H9 (cell line): ENCODE measurements at regions not wholly inside any gene's neighbourhood (a gene's known extent, or its start where the extent isn't known, plus 50 kb on each side); places are given as distances from the start of the nearest gene placed in this dataset.

Source experiments
- DNase-seq: peaks from one replicate; pipeline ENCODE4 v3.0.0-alpha.2; 2017
- H2AFZ ChIP-seq: one replicate; pipeline ENCODE4 v1.6.1; 2013; ENCODE audit warnings: mild to moderate bottlenecking, low read length, control low read depth, moderate library complexity
- H2AK5ac ChIP-seq: 2 replicates; pipeline ENCODE4 v1.6.1; 2013; ENCODE audit warnings: low read length, control low read depth, mixed read lengths; ENCODE audit not compliant: insufficient read length
- H2BK120ac ChIP-seq: one replicate; pipeline ENCODE4 v1.6.1; 2013; ENCODE audit warnings: low read depth, mild to moderate bottlenecking, low read length, control low read depth, inconsistent platforms; ENCODE audit not compliant: poor library complexity, severe bottlenecking
- H2BK12ac ChIP-seq: 2 replicates; pipeline ENCODE4 v1.6.1; 2013; ENCODE audit warnings: low read length, control low read depth, mixed read lengths, low read depth; ENCODE audit not compliant: insufficient read length
- H2BK15ac ChIP-seq: 2 replicates; pipeline ENCODE4 v1.6.1; 2013; ENCODE audit warnings: low read depth, low read length, control low read depth
- H2BK20ac ChIP-seq: one replicate; pipeline ENCODE4 v1.6.1; 2013; ENCODE audit warnings: low read depth, mild to moderate bottlenecking, low read length, control low read depth, inconsistent platforms; ENCODE audit not compliant: poor library complexity, severe bottlenecking
- H2BK5ac ChIP-seq: 2 replicates; pipeline ENCODE4 v1.6.1; 2013; ENCODE audit warnings: low read length, control low read depth, mixed read lengths; ENCODE audit not compliant: insufficient read length
- H3K14ac ChIP-seq: 2 replicates; pipeline ENCODE4 v1.6.1; 2013; ENCODE audit warnings: low read length, control low read depth; ENCODE audit not compliant: insufficient read depth
- H3K18ac ChIP-seq: 2 replicates; pipeline ENCODE4 v1.6.1; 2013; ENCODE audit warnings: low read depth, mild to moderate bottlenecking, mixed read lengths, low read length, control low read depth; ENCODE audit not compliant: insufficient read length
- H3K23ac ChIP-seq: 2 replicates; pipeline ENCODE4 v1.6.1; 2013; ENCODE audit warnings: low read length, control low read depth, mixed read lengths, low read depth; ENCODE audit not compliant: insufficient read length
- H3K23me2 ChIP-seq: 2 replicates; pipeline ENCODE4 v1.6.1; 2013; ENCODE audit warnings: low read depth, mild to moderate bottlenecking, mixed read lengths, low read length, control low read depth; ENCODE audit not compliant: insufficient read length, poor library complexity, severe bottlenecking
- H3K27ac ChIP-seq: 2 replicates; pipeline ENCODE4 v1.5.1; 2013; ENCODE audit warnings: low read length, control low read depth, mixed read lengths, low read depth; ENCODE audit not compliant: insufficient read length
- H3K27me3 ChIP-seq: 2 replicates; pipeline ENCODE4 v1.6.1; 2013; ENCODE audit warnings: low read length, control low read depth, inconsistent platforms; ENCODE audit not compliant: insufficient read depth
- H3K4ac ChIP-seq: 2 replicates; pipeline ENCODE4 v1.6.1; 2013; ENCODE audit warnings: low read depth, mild to moderate bottlenecking, control low read depth, inconsistent platforms, low read length, moderate library complexity
- H3K4me1 ChIP-seq: 2 replicates; pipeline ENCODE4 v1.6.1; 2013; ENCODE audit warnings: low read length, control low read depth, inconsistent platforms; ENCODE audit not compliant: insufficient read depth
- H3K4me2 ChIP-seq: 2 replicates; pipeline ENCODE4 v1.6.1; 2013; ENCODE audit warnings: low read length, control low read depth, mixed read lengths; ENCODE audit not compliant: insufficient read length, insufficient read depth
- H3K56ac ChIP-seq: 2 replicates; pipeline ENCODE4 v1.6.1; 2013; ENCODE audit warnings: low read depth, mild to moderate bottlenecking, mixed read lengths, low read length, control low read depth; ENCODE audit not compliant: insufficient read length
- H3K79me1 ChIP-seq: 2 replicates; pipeline ENCODE4 v1.6.1; 2013; ENCODE audit warnings: low read depth, mild to moderate bottlenecking, moderate library complexity, low read length, control low read depth, inconsistent platforms; ENCODE audit not compliant: insufficient read depth, poor library complexity, severe bottlenecking
- H3K79me2 ChIP-seq: 2 replicates; pipeline ENCODE4 v1.6.1; 2013; ENCODE audit warnings: low read length, control low read depth, inconsistent platforms; ENCODE audit not compliant: insufficient read depth
- H3K9ac ChIP-seq: 2 replicates; pipeline ENCODE4 v1.6.1; 2013; ENCODE audit warnings: low read length, control low read depth, mixed read lengths; ENCODE audit not compliant: insufficient read length; ENCODE audit errors: extremely low read depth
- H3K9me3 ChIP-seq: one replicate; pipeline ENCODE4 v1.6.1; 2013; ENCODE audit warnings: low read depth, low read length, inconsistent platforms; ENCODE audit not compliant: control insufficient read depth
- H3T11ph ChIP-seq: one replicate; pipeline ENCODE4 v1.6.1; 2013; ENCODE audit warnings: mild to moderate bottlenecking, low read length, control low read depth, inconsistent platforms
- H4K20me1 ChIP-seq: one replicate; pipeline ENCODE4 v1.6.1; 2013; ENCODE audit not compliant: control insufficient read depth, insufficient read length, insufficient read depth
- H4K5ac ChIP-seq: 2 replicates; pipeline ENCODE4 v1.6.1; 2013; ENCODE audit warnings: low read depth, mild to moderate bottlenecking, mixed read lengths, low read length, control low read depth; ENCODE audit not compliant: insufficient read length
- H4K8ac ChIP-seq: replicated peaks from 2 replicates; pipeline ENCODE4 v1.6.1; 2013; ENCODE audit warnings: low read length, control low read depth, mixed read lengths, low read depth; ENCODE audit not compliant: insufficient read length
- H4K91ac ChIP-seq: 2 replicates; pipeline ENCODE4 v1.6.1; 2013; ENCODE audit warnings: low read depth, mild to moderate bottlenecking, moderate library complexity, mixed read lengths, low read length, control low read depth; ENCODE audit not compliant: insufficient read length
- H3K27ac Mint-ChIP-seq, 3 experiments: 2 replicates in 2 of 3; 3 replicates in 1 of 3; pipeline ENCODE4 v1.8.0; 2020 to 2021; ENCODE audit warnings: mixed read lengths in 3 of 3, mild to moderate bottlenecking in 1 of 3, moderate library complexity in 1 of 3
- H3K27me3 Mint-ChIP-seq: 2 replicates; pipeline ENCODE4 v1.8.0; 2021; ENCODE audit warnings: low read depth, mild to moderate bottlenecking, moderate library complexity, mixed read lengths
- H3K36me3 Mint-ChIP-seq, 3 experiments: 2 replicates in 2 of 3; 3 replicates in 1 of 3; pipeline ENCODE4 v1.8.0; 2020 to 2021; ENCODE audit warnings: low read depth in 3 of 3, mixed read lengths in 3 of 3; ENCODE audit not compliant: insufficient read depth in 1 of 3
- H3K4me1 Mint-ChIP-seq, 2 experiments: 2 replicates each; pipeline ENCODE4 v1.8.0; 2020; ENCODE audit warnings: mixed read lengths in 2 of 2
- H3K4me3 Mint-ChIP-seq, 2 experiments: 2 replicates in 1 of 2; 3 replicates in 1 of 2; pipeline ENCODE4 v1.8.0; 2020 to 2021; ENCODE audit warnings: mild to moderate bottlenecking in 2 of 2, mixed read lengths in 2 of 2, moderate library complexity in 1 of 2
- H3K9me3 Mint-ChIP-seq, 2 experiments: 2 replicates in 1 of 2; 3 replicates in 1 of 2; pipeline ENCODE4 v1.8.0; 2020; ENCODE audit warnings: mild to moderate bottlenecking in 2 of 2, mixed read lengths in 2 of 2, moderate library complexity in 1 of 2
- WGBS: extraction: QIAGEN DNeasy Blood & Tissue Kit; methylation state at CpG from one replicate; pipeline ENCODE4 v1.1.7; 2013; ENCODE audit warnings: missing lambda C conversion rate, low lambda C conversion rate, mixed read lengths; ENCODE audit not compliant: insufficient read length; ENCODE audit errors: extremely low coverage; 5-methylcytosine and 5-hydroxymethylcytosine counted together
- TF ChIP-seq, protein P1 (sequence below): fragments of 200-600 bp; sonication (generic); conservative IDR thresholded peaks from 3 replicates; pipeline ENCODE4 v1.8.0; 2021; ENCODE audit warnings: antibody characterized with exemption, mild to moderate bottlenecking

DNA sequence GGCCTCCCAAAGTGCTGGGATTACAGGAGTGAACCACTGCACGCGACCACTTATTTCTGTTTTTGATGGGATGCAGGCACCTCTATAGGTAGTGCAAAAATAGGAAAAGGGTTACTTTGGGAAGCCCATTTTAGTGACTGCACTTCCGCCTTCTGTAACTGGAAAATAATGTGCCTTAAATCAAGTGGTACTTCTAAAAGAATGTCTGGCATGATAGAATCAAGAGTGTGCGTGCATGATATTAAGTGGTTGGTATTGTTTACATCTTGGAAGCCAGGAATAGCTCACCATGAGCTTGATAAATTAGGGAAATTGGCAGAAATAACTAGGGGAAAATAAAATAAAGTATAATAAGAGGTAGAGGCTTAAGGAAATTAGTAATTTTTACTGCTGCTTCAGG lies 1067.0 kb downstream of the ADGRL2 start:
- H3K79me2 ChIP-seq: no peaks in the 10 kb centered on the region
- H4K20me1 ChIP-seq: no peaks in the 10 kb centered on the region
- no peak overlapping the region for H2BK120ac ChIP-seq
- no peak overlapping the region for H3K23ac ChIP-seq
- no peaks in the 10 kb centered on the region for H3K9me3 ChIP-seq
- H2BK20ac ChIP-seq: no peak overlapping the region
- TF ChIP-seq, protein P1, sequence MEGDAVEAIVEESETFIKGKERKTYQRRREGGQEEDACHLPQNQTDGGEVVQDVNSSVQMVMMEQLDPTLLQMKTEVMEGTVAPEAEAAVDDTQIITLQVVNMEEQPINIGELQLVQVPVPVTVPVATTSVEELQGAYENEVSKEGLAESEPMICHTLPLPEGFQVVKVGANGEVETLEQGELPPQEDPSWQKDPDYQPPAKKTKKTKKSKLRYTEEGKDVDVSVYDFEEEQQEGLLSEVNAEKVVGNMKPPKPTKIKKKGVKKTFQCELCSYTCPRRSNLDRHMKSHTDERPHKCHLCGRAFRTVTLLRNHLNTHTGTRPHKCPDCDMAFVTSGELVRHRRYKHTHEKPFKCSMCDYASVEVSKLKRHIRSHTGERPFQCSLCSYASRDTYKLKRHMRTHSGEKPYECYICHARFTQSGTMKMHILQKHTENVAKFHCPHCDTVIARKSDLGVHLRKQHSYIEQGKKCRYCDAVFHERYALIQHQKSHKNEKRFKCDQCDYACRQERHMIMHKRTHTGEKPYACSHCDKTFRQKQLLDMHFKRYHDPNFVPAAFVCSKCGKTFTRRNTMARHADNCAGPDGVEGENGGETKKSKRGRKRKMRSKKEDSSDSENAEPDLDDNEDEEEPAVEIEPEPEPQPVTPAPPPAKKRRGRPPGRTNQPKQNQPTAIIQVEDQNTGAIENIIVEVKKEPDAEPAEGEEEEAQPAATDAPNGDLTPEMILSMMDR: no peak
- Mint-ChIP-seq H3K27ac (no peak overlapping the region), H3K9me3 (no peaks in the 10 kb centered on the region), H3K4me1 (0 out of 4 replicates have a peak, but pooled peaks cover 0 to 2% of the 10 kb centered on the region in 2 experiments), H3K4me3 (no peak overlapping the region), H3K36me3 (no peaks in the 10 kb centered on the region), H3K27me3 (no peaks in the 10 kb centered on the region)
- no peak overlapping the region for H3K4me2 ChIP-seq
- no peak overlapping the region for H4K91ac ChIP-seq
- H3K56ac ChIP-seq: no peak overlapping the region
- H2BK15ac ChIP-seq: no peak overlapping the region
- no peaks in the 10 kb centered on the region for H3K27me3 ChIP-seq
- H4K5ac ChIP-seq: no peak overlapping the region
- H2BK5ac ChIP-seq: no peak overlapping the region
- H3T11ph ChIP-seq: no peak overlapping the region
- DNase-seq: no peak
- H3K79me1 ChIP-seq: no peaks in the 10 kb centered on the region
- H3K23me2 ChIP-seq: no peaks in the 10 kb centered on the region
- WGBS: no CpG with 5 or more reads among the region's 4 CpGs
- H3K4me1 ChIP-seq: no peaks in the 10 kb centered on the region
- H3K14ac ChIP-seq: no peak overlapping the region
- no peak overlapping the region for H4K8ac ChIP-seq
- no peak overlapping the region for H3K18ac ChIP-seq
- no peak overlapping the region for H2BK12ac ChIP-seq
- H2AFZ ChIP-seq: no peak overlapping the region
- no peak overlapping the region for H3K9ac ChIP-seq
- no peak overlapping the region for H2AK5ac ChIP-seq
- no peak overlapping the region for H3K27ac ChIP-seq
- no peak overlapping the region for H3K4ac ChIP-seq
